HG02884 (cell line): ENCODE measurements at regions not wholly inside any gene's neighbourhood (a gene's known extent, or its start where the extent isn't known, plus 50 kb on each side); places are given as distances from the start of the nearest gene placed in this dataset.
A peak's percentile ranks its signal among the peaks of the same experiment; 100 is the strongest.
"Not testable (repeated sequence)": the region's sequence is repeated elsewhere in the genome, so short reads cannot be mapped to it uniquely, and the experiment has no call there.

Experiments used
- ATAC-seq: cut with Tn5 transposase; IDR thresholded peaks from one replicate; pipeline ENCODE4 v1.9.1; 2021; ENCODE audit warnings: mild to moderate bottlenecking, moderate library complexity; ENCODE audit not compliant: unreplicated experiment

GRCh38 chr16:72729552-72729951 lies 318.4 kb downstream of the ZFHX3 start:
- not testable (repeated sequence) for ATAC-seq

- no peak for ATAC-seq
Observed at GRCh38 chr16:72728516-72728915, 319.4 kb downstream of the ZFHX3 start.

- no peak for ATAC-seq
Observed at GRCh38 chr16:72727565-72727964, 320.4 kb downstream of the ZFHX3 start.

GRCh38 chr16:72725643-72726042 lies 322.3 kb downstream of the ZFHX3 start:
- no peak for ATAC-seq

- no peak for ATAC-seq
Observed at GRCh38 chr16:72723781-72724180, 324.1 kb downstream of the ZFHX3 start.

GRCh38 chr16:72722552-72722951 lies 325.4 kb downstream of the ZFHX3 start:
- no peak for ATAC-seq

GRCh38 chr16:72721981-72722380 lies 325.9 kb downstream of the ZFHX3 start:
- no peak for ATAC-seq

GRCh38 chr16:72715267-72715666 lies 332.7 kb downstream of the ZFHX3 start:
- no peak for ATAC-seq

- ATAC-seq: no peak
Observed at GRCh38 chr16:72711823-72712222, 336.1 kb downstream of the ZFHX3 start.

GRCh38 chr16:72705801-72706200 lies 342.1 kb downstream of the ZFHX3 start:
- ATAC-seq: no peak

- no peak for ATAC-seq
Observed at GRCh38 chr16:72704746-72705372, 343.1 kb downstream of the ZFHX3 start.

- ATAC-seq: no peak
Observed at GRCh38 chr16:72689851-72690250, 358.1 kb downstream of the ZFHX3 start.

GRCh38 chr16:72680732-72681131 lies 367.2 kb downstream of the ZFHX3 start:
- ATAC-seq: no peak

GRCh38 chr16:72679856-72680255 lies 368.1 kb downstream of the ZFHX3 start:
- no peak for ATAC-seq

GRCh38 chr16:72677662-72678447 lies 370.1 kb downstream of the ZFHX3 start:
- ATAC-seq: no peak

GRCh38 chr16:72673118-72673517 lies 374.8 kb downstream of the ZFHX3 start:
- no peak for ATAC-seq

- ATAC-seq: no peak
Observed at GRCh38 chr16:72666267-72666666, 381.7 kb downstream of the ZFHX3 start.

GRCh38 chr16:72665701-72666100 lies 382.2 kb downstream of the ZFHX3 start:
- ATAC-seq: no peak

- ATAC-seq: peak; percentile 100
Observed at GRCh38 chr16:72664509-72665408, 383.2 kb downstream of the ZFHX3 start.

- no peak for ATAC-seq
Observed at GRCh38 chr16:72664056-72664508, 383.8 kb downstream of the ZFHX3 start.
